PC-9 (cell line): ENCODE measurements at regions not wholly inside any gene's neighbourhood (a gene's known extent, or its start where the extent isn't known, plus 50 kb on each side); places are given as distances from the start of the nearest gene placed in this dataset.

ENCODE experiments used
- BruUV-seq: library from RNA; stranded (reverse); fragments of 400-500 nt; replicated peaks from 2 replicates; lab custom pipeline; 2021; lab: Mats Ljungman, UMichigan
- CTCF ChIA-PET: fragments of 300-600 bp; sonication (Branson Sonifier 250); formaldehyde crosslinking; loops from one replicate; lab custom pipeline; 2022; ENCODE audit warnings: antibody characterized with exemption; lab: Charles Lee
- POLR2A ChIA-PET: fragments of 300-600 bp; sonication (Branson Sonifier 250); formaldehyde crosslinking; loops from one replicate; lab custom pipeline; 2022; ENCODE audit warnings: antibody characterized with exemption; ENCODE audit not compliant: unreplicated experiment; lab: Charles Lee
- DNase-seq, 2 experiments: peaks; one replicate each; pipeline versions ENCODE4 v3.0.0 to v3.0.0-alpha.2; 2015 to 2022; ENCODE audit warnings: mixed read lengths in 1 of 2
- H2AFZ ChIP-seq: fragments of 200-600 bp; sonication (generic); 2 replicates; pipeline ENCODE4 v1.8.1; 2017; ENCODE audit warnings: antibody characterized with exemption
- H3F3A ChIP-seq: fragments of 200-600 bp; sonication (generic); 2 replicates; pipeline ENCODE4 v1.8.1; 2017; ENCODE audit warnings: antibody characterized with exemption, mild to moderate bottlenecking, low read depth; ENCODE audit not compliant: insufficient read depth
- H3K27ac ChIP-seq: fragments of 200-600 bp; sonication (generic); 2 replicates; pipeline ENCODE4 v1.6.1; 2016; ENCODE audit warnings: mixed run types
- H3K27me3 ChIP-seq: fragments of 200-600 bp; sonication (generic); 2 replicates; pipeline ENCODE4 v1.6.1; 2016; ENCODE audit warnings: low read depth, mixed run types; ENCODE audit not compliant: insufficient read depth
- H3K36me3 ChIP-seq: fragments of 200-600 bp; sonication (generic); 2 replicates; pipeline ENCODE4 v1.6.1; 2016; ENCODE audit warnings: low read depth, mixed run types
- H3K4me1 ChIP-seq: fragments of 200-600 bp; sonication (generic); replicated peaks from 2 replicates; pipeline ENCODE4 v1.6.1; 2016; ENCODE audit warnings: mixed run types; ENCODE audit not compliant: insufficient read depth
- H3K4me2 ChIP-seq: fragments of 200-600 bp; sonication (generic); 2 replicates; pipeline ENCODE4 v1.6.1; 2017; ENCODE audit warnings: mixed run types
- H3K4me3 ChIP-seq: fragments of 200-600 bp; sonication (generic); 2 replicates; pipeline ENCODE4 v1.6.1; 2016; ENCODE audit warnings: mixed run types
- H3K79me2 ChIP-seq: fragments of 200-600 bp; sonication (generic); 2 replicates; pipeline ENCODE4 v1.6.1; 2017; ENCODE audit warnings: low read depth, mixed run types
- H3K9me2 ChIP-seq: fragments of 200-600 bp; sonication (generic); 2 replicates; pipeline ENCODE4 v1.8.1; 2017; ENCODE audit warnings: mild to moderate bottlenecking; ENCODE audit not compliant: insufficient read depth
- H3K9me3 ChIP-seq: fragments of 200-600 bp; sonication (generic); 2 replicates; pipeline ENCODE4 v1.8.1; 2016; ENCODE audit warnings: low read depth; ENCODE audit not compliant: insufficient read depth
- H4K20me1 ChIP-seq: fragments of 200-600 bp; sonication (generic); 2 replicates; pipeline ENCODE4 v1.8.1; 2017; ENCODE audit not compliant: insufficient read depth
- CTCF ChIP-seq: fragments of 200-600 bp; sonication (generic); conservative IDR thresholded peaks from 2 replicates; pipeline ENCODE4 v1.6.1; 2017; ENCODE audit warnings: mixed run types, antibody characterized with exemption, mild to moderate bottlenecking, moderate library complexity
- EZH2 ChIP-seq: fragments of 200-600 bp; sonication (generic); IDR thresholded peaks from 2 replicates; pipeline ENCODE4 v1.8.0; 2017; ENCODE audit warnings: antibody characterized with exemption, low read depth
- intact Hi-C: fragments of 100-400 bp; cut with micrococcal nuclease; formaldehyde crosslinking; loops from one replicate; pipeline ENCODE4 v1.10.0; 2022; ENCODE audit not compliant: unreplicated experiment

- TF ChIP-seq EZH2 = no peak
- TF ChIP-seq CTCF = no peak
- POLR2A ChIA-PET = no interaction called here
- no TSS peak for BruUV-seq
- H3F3A ChIP-seq = no peaks in the 10 kb centered on the region
- H3K4me2 ChIP-seq = no peak overlapping the region
- no peak overlapping the region for H2AFZ ChIP-seq
- H3K9me2 ChIP-seq = no peaks in the 10 kb centered on the region
- H3K4me1 ChIP-seq = no peaks in the 10 kb centered on the region
- CTCF ChIA-PET = no interaction called here
- DNase-seq = no peak
- peaks cover 87% of the 10 kb centered on the region for H3K27me3 ChIP-seq
- no peaks in the 10 kb centered on the region for H3K36me3 ChIP-seq
- no peaks in the 10 kb centered on the region for H3K79me2 ChIP-seq
- H3K9me3 ChIP-seq = no peaks in the 10 kb centered on the region
- H3K4me3 ChIP-seq = no peak overlapping the region
- intact Hi-C loops = no loop called here
- no peaks in the 10 kb centered on the region for H4K20me1 ChIP-seq
- H3K27ac ChIP-seq = no peak overlapping the region
Observed at GRCh38 chr5:5800801-5801761, 378.6 kb downstream of the ICE1 start.

GRCh38 chr5:5799826-5800225 is 377.3 kb downstream of the ICE1 start:
- Histone ChIP-seq H3K9me2 (no peaks in the 10 kb centered on the region), H3K27me3 (peaks cover 86% of the 10 kb centered on the region), H3K79me2 (no peaks in the 10 kb centered on the region), H3K36me3 (no peaks in the 10 kb centered on the region), H3K9me3 (no peaks in the 10 kb centered on the region), H4K20me1 (no peaks in the 10 kb centered on the region), H3K4me2 (no peak overlapping the region), H2AFZ (no peak overlapping the region), H3K4me3 (no peak overlapping the region), H3K27ac (no peak overlapping the region), H3K4me1 (no peaks in the 10 kb centered on the region), H3F3A (no peaks in the 10 kb centered on the region)
- CTCF ChIA-PET = no interaction called here
- DNase-seq = no peak
- TF ChIP-seq CTCF (no peak), EZH2 (no peak)
- no TSS peak for BruUV-seq
- intact Hi-C loops = no loop called here
- POLR2A ChIA-PET = no interaction called here

- Histone ChIP-seq H2AFZ (no peak overlapping the region), H3K9me3 (no peaks in the 10 kb centered on the region), H3K4me3 (no peak overlapping the region), H4K20me1 (no peaks in the 10 kb centered on the region), H3K79me2 (no peaks in the 10 kb centered on the region), H3K4me2 (no peak overlapping the region), H3K27me3 (peaks cover 85% of the 10 kb centered on the region), H3K9me2 (no peaks in the 10 kb centered on the region), H3K27ac (no peak overlapping the region), H3K36me3 (no peaks in the 10 kb centered on the region), H3K4me1 (no peaks in the 10 kb centered on the region), H3F3A (no peaks in the 10 kb centered on the region)
- CTCF ChIA-PET = no interaction called here
- no peak for TF ChIP-seq CTCF
- POLR2A ChIA-PET = no interaction called here
- no TSS peak for BruUV-seq
- DNase-seq = no peak
- intact Hi-C loops = no loop called here
Observed at GRCh38 chr5:5799229-5799628, 376.8 kb downstream of the ICE1 start.
